Suprapubic skin (tissue), 4 donors: ENCODE measurements at regions not wholly inside any gene's neighbourhood (a gene's known extent, or its start where the extent isn't known, plus 50 kb on each side); places are given as distances from the start of the nearest gene placed in this dataset.

Experiments
- DNase-seq, 2 donors: peaks; one replicate each; pipeline ENCODE4 v3.0.0-alpha.2; 2019; ENCODE audit warnings: low spot score in 2 of 2
- H3K27ac ChIP-seq: fragments of 200-600 bp; sonication (generic); one replicate; pipeline ENCODE4 v1.5.1; 2019
- H3K27me3 ChIP-seq: fragments of 200-600 bp; sonication (generic); one replicate; pipeline ENCODE4 v1.5.1; 2019
- H3K36me3 ChIP-seq: fragments of 200-600 bp; sonication (generic); one replicate; pipeline ENCODE4 v1.5.1; 2019
- H3K4me1 ChIP-seq: fragments of 200-600 bp; sonication (generic); one replicate; pipeline ENCODE4 v1.5.1; 2019
- H3K4me3 ChIP-seq: fragments of 200-600 bp; sonication (generic); one replicate; pipeline ENCODE4 v1.5.1; 2019; ENCODE audit warnings: mild to moderate bottlenecking
- H3K9me3 ChIP-seq: fragments of 200-600 bp; sonication (generic); one replicate; pipeline ENCODE4 v1.5.1; 2019
- EP300 ChIP-seq: sonication (generic); formaldehyde crosslinking; IDR thresholded peaks from one replicate; pipeline ENCODE4 v1.6.1; 2017; ENCODE audit warnings: antibody characterized with exemption
- POLR2A ChIP-seq, 2 donors: fragments of 450-650 bp; IDR thresholded peaks; one replicate each; pipeline ENCODE4 v1.6.1; 2017; ENCODE audit warnings: antibody characterized with exemption in 2 of 2, mild to moderate bottlenecking in 2 of 2, moderate library complexity in 2 of 2
- POLR2AphosphoS5 ChIP-seq, 3 donors: sonication (generic); formaldehyde crosslinking; IDR thresholded peaks; one replicate each; pipeline ENCODE4 v1.6.1; 2017; ENCODE audit warnings: antibody characterized with exemption in 3 of 3
- WGBS: methylation state at CpG from one replicate; pipeline ENCODE4 v1.1.5; 2018; 5-methylcytosine and 5-hydroxymethylcytosine counted together
- TF ChIP-seq, protein P1 (sequence below), 2 donors: fragments of 200-600 bp in 1 of 2; fragments of 450-650 bp in 1 of 2; sonication (generic) in 1 of 2; IDR thresholded peaks; one replicate each; pipeline ENCODE4 v1.5.1; 2016 to 2019; ENCODE audit warnings: antibody characterized with exemption in 2 of 2, mild to moderate bottlenecking in 1 of 2, moderate library complexity in 1 of 2

DNA sequence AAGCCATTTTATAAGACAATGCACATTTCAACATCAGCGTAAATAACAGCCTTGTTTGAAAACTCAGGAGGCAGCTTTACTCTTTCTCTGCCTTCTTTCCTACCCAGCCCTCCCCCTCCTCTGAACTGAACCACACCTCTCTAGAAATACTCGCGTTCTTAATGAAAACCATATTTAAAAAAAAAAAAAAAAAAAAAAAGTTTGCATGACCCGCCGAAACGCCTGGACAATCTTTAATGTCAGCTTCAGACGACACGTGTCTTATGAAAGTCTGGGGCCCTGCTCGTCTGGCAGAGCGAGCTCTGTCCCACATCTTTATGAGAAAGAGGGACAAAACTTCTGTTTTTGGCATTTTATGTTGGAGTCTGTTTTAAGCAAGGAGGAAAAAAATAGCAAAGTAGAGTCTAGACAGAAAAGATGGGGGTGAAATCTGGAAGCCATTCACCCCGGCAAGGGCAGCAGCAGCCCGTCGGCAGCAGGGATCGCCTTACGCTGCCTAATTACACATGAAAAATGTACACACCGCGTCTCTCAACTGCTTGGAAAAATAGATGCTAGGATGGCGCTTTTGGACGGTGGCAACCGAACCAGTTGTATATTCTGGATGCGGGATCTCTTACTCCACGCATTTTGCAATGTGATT, 130.4 kb upstream of the ETS2 start:
- Histone ChIP-seq H3K4me1 (peaks cover 5% of the 10 kb centered on the region), H3K27ac (no peak overlapping the region), H3K9me3 (no peaks in the 10 kb centered on the region), H3K36me3 (no peaks in the 10 kb centered on the region), H3K4me3 (no peak overlapping the region), H3K27me3 (peaks cover 13% of the 10 kb centered on the region)
- 68% methylated on average over 22 of the region's 22 CpGs for WGBS
- TF ChIP-seq POLR2AphosphoS5 (IDR thresholded peaks at IDR 0.05) (no peak), POLR2A (IDR thresholded peaks at IDR 0.05) (no peak), EP300 (no peak)
- TF ChIP-seq, protein P1, sequence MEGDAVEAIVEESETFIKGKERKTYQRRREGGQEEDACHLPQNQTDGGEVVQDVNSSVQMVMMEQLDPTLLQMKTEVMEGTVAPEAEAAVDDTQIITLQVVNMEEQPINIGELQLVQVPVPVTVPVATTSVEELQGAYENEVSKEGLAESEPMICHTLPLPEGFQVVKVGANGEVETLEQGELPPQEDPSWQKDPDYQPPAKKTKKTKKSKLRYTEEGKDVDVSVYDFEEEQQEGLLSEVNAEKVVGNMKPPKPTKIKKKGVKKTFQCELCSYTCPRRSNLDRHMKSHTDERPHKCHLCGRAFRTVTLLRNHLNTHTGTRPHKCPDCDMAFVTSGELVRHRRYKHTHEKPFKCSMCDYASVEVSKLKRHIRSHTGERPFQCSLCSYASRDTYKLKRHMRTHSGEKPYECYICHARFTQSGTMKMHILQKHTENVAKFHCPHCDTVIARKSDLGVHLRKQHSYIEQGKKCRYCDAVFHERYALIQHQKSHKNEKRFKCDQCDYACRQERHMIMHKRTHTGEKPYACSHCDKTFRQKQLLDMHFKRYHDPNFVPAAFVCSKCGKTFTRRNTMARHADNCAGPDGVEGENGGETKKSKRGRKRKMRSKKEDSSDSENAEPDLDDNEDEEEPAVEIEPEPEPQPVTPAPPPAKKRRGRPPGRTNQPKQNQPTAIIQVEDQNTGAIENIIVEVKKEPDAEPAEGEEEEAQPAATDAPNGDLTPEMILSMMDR (IDR thresholded peaks at IDR 0.05) = no peak
- no peak for DNase-seq

DNA sequence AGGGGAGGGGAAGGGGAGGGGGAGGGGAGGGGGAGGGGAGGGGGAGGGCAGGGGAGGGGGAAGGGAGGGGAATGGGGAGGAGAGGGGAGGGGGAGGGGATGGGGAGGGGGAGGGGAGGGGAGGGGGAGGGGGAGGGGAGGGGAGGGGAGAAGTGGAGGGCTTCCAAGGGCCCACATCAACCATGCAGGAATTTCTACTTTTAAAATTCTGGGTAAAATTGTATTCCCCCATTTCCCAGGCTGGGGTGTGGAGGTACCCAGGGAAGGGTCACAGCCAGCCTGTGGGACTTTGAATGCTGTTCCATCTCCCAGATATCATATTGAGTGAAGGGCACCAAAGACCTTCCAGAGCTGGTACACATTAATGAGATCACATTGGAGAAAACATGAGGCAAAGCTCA, 126.9 kb upstream of the ETS2 start:
- Histone ChIP-seq H3K27me3 (peaks cover 18% of the 10 kb centered on the region), H3K9me3 (no peaks in the 10 kb centered on the region), H3K27ac (no peak overlapping the region), H3K4me1 (peaks cover 5% of the 10 kb centered on the region), H3K4me3 (no peak overlapping the region), H3K36me3 (no peaks in the 10 kb centered on the region)
- no peak for DNase-seq
- TF ChIP-seq EP300 = no peak
- no peak for TF ChIP-seq POLR2A (IDR thresholded peaks at IDR 0.05)
- TF ChIP-seq, protein P1 (IDR thresholded peaks at IDR 0.05) = no peak
- TF ChIP-seq POLR2AphosphoS5 (IDR thresholded peaks at IDR 0.05) = no peak

DNA sequence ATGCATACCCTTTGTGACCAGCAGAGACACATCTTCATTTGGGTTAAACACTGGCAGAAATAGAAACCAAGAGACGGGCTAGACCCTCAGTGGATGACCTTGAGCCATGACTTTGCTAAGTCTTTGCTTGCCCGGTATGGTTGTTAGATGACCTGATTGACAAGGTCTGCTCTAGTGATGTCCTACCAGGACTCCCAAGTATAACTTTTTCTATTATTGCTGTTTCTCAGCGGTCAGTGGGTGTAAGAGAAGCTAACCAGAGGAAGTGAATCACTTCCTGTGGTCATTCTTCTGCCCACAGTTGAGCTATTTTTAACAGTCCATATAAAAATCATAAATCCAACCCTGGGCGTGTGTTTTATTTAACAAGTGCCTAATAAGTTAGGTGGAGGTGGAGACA, 126.2 kb upstream of the ETS2 start:
- Histone ChIP-seq H3K27ac (no peak overlapping the region), H3K27me3 (peaks cover 23% of the 10 kb centered on the region), H3K9me3 (no peaks in the 10 kb centered on the region), H3K4me1 (peaks cover 5% of the 10 kb centered on the region), H3K36me3 (no peaks in the 10 kb centered on the region), H3K4me3 (no peak overlapping the region)
- DNase-seq = no peak
- no peak for TF ChIP-seq POLR2A (IDR thresholded peaks at IDR 0.05)
- WGBS = 59% methylated on average over 4 of the region's 4 CpGs

DNA sequence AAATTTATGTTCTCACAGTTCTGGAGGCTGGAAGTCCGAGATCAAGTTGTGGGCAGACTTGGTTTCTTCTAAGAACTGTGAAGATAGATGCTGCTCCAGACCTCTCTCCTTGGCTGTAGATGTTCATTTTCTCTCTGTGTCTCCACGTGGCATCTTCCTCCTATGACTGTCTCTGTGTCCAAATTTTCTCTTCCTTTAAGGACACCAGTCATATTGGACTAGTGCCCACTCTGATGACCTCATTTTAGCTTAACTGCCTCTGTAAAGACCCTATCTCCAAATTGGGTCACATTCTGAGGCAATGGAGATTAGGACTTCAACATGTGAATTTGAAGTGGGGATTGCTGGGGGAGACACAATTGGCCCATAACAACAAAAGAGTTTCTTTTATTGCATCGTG, 125.3 kb upstream of the ETS2 start:
- 73% methylated on average over 3 of the region's 3 CpGs for WGBS
- Histone ChIP-seq H3K27me3 (peaks cover 24% of the 10 kb centered on the region), H3K9me3 (no peaks in the 10 kb centered on the region), H3K36me3 (no peaks in the 10 kb centered on the region), H3K27ac (no peak overlapping the region), H3K4me3 (no peak overlapping the region), H3K4me1 (peaks cover 5% of the 10 kb centered on the region)
- DNase-seq = no peak
- TF ChIP-seq EP300 = no peak
- TF ChIP-seq POLR2A (IDR thresholded peaks at IDR 0.05) = no peak
- TF ChIP-seq, protein P1 (IDR thresholded peaks at IDR 0.05) = no peak
- no peak for TF ChIP-seq POLR2AphosphoS5 (IDR thresholded peaks at IDR 0.05)

DNA sequence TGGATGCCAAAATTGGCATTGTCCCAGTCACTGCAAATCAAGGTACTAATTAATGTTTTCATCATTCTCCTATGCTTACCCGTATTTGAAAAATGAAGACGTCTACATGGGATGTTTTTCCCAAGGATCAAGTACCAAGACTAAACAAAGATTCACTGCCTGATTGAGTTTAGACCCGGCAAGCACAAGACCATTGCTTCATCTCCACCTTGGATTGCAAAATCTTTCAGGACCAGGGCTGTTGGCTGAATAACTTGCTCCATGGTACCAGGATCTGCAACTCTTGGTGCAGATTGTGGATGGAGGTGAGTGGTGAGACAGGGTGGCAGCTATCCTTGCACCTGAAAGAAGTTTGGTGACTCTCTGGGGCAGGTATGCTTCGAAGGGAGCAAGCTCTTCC, 122.5 kb upstream of the ETS2 start:
- H3K4me1 ChIP-seq = peaks cover 5% of the 10 kb centered on the region
- H3K4me3 ChIP-seq = no peak overlapping the region
- WGBS = 79% methylated on average over 4 of the region's 4 CpGs
- no peaks in the 10 kb centered on the region for H3K9me3 ChIP-seq
- DNase-seq = no peak
- no peaks in the 10 kb centered on the region for H3K36me3 ChIP-seq
- no peak for TF ChIP-seq POLR2A (IDR thresholded peaks at IDR 0.05)
- no peak for TF ChIP-seq POLR2AphosphoS5 (IDR thresholded peaks at IDR 0.05)
- TF ChIP-seq, protein P1 (IDR thresholded peaks at IDR 0.05) = no peak
- TF ChIP-seq EP300 = no peak
- H3K27me3 ChIP-seq = peaks cover 11% of the 10 kb centered on the region
- no peak overlapping the region for H3K27ac ChIP-seq

DNA sequence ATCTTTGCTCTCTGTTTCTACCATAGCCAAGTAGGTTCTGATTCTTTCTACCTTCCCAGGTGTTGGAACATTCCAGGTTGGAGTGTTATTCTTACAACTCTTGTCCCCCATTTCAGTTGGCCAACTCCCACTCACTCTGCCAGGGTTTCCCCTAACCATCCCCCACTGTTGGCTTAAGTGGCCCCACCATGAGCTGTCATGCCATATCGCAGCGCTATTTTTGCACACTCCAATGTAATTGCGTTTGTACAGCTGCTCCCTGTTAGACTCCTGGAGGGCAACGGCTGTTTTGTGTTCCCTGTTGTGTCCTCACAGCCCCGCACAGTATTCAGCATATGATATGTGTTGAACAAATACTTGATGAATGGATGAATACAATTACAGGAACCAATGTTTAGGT, 117.7 kb upstream of the ETS2 start:
- H3K4me1 ChIP-seq = no peaks in the 10 kb centered on the region
- WGBS = 87% methylated on average over 5 of the region's 5 CpGs
- peaks cover 11% of the 10 kb centered on the region for H3K27me3 ChIP-seq
- DNase-seq = no peak
- H3K27ac ChIP-seq = no peak overlapping the region
- H3K4me3 ChIP-seq = no peak overlapping the region
- H3K9me3 ChIP-seq = no peaks in the 10 kb centered on the region
- TF ChIP-seq EP300 = no peak
- TF ChIP-seq, protein P1 (IDR thresholded peaks at IDR 0.05) = no peak
- no peak for TF ChIP-seq POLR2A (IDR thresholded peaks at IDR 0.05)
- TF ChIP-seq POLR2AphosphoS5 (IDR thresholded peaks at IDR 0.05) = no peak
- H3K36me3 ChIP-seq = no peaks in the 10 kb centered on the region
